Natural killer cell (primary cell): ENCODE measurements at regions not wholly inside any gene's neighbourhood (a gene's known extent, or its start where the extent isn't known, plus 50 kb on each side); places are given as distances from the start of the nearest gene placed in this dataset.
"Not testable (repeated sequence)": the region's sequence is repeated elsewhere in the genome, so short reads cannot be mapped to it uniquely, and the experiment has no call there.

Source experiments
- ATAC-seq, 3 donors: fragments of 150-1000 bp in 2 of 3; fragments of 200-7000 bp in 1 of 3; cut with Tn5 transposase; 1 replicate in 1 of 3; 2 replicates in 2 of 3; pipeline ENCODE4 v1.10.0; 2021; ENCODE audit warnings: mild to moderate bottlenecking in 2 of 3, moderate library complexity in 2 of 3
- DNase-seq, 2 donors: peaks; one replicate each; pipeline versions ENCODE4 v3.0.0 to v3.0.0-alpha.2; 2013 to 2021; ENCODE audit warnings: mixed read lengths in 1 of 2
- H3K27ac ChIP-seq: one replicate; pipeline ENCODE4 v1.5.1; 2013; ENCODE audit warnings: mild to moderate bottlenecking, low read length
- H3K27me3 ChIP-seq: one replicate; pipeline ENCODE4 v1.6.1; 2013; ENCODE audit warnings: low read length; ENCODE audit not compliant: control insufficient read depth, insufficient read depth
- H3K36me3 ChIP-seq: one replicate; pipeline ENCODE4 v1.6.1; 2013; ENCODE audit warnings: low read length; ENCODE audit not compliant: control insufficient read depth, insufficient read depth
- H3K4me1 ChIP-seq: one replicate; pipeline ENCODE4 v1.6.1; 2013; ENCODE audit warnings: low read length; ENCODE audit not compliant: control insufficient read depth, insufficient read depth
- H3K4me3 ChIP-seq: one replicate; pipeline ENCODE4 v1.5.1; 2013; ENCODE audit warnings: low read length
- H3K9me3 ChIP-seq: one replicate; pipeline ENCODE4 v1.6.1; 2013; ENCODE audit warnings: low read length; ENCODE audit not compliant: control insufficient read depth, insufficient read depth
- H3K27ac Mint-ChIP-seq, 2 donors: one replicate each; pipeline ENCODE4 v1.8.0; 2022; ENCODE audit warnings: mild to moderate bottlenecking in 2 of 2, mixed read lengths in 2 of 2, moderate library complexity in 1 of 2
- H3K27me3 Mint-ChIP-seq, 2 donors: one replicate each; pipeline ENCODE4 v1.8.0; 2022; ENCODE audit warnings: low read depth in 2 of 2, mixed read lengths in 2 of 2
- H3K36me3 Mint-ChIP-seq: one replicate; pipeline ENCODE4 v1.8.0; 2022; ENCODE audit warnings: mixed read lengths
- H3K4me1 Mint-ChIP-seq, 2 donors: one replicate each; pipeline ENCODE4 v1.8.0; 2022; ENCODE audit warnings: mixed read lengths in 2 of 2
- H3K4me3 Mint-ChIP-seq: one replicate; pipeline ENCODE4 v1.8.0; 2022; ENCODE audit warnings: mild to moderate bottlenecking, moderate library complexity, mixed read lengths
- H3K9me3 Mint-ChIP-seq, 2 donors: one replicate each; pipeline ENCODE4 v1.8.0; 2022; ENCODE audit warnings: mixed read lengths in 2 of 2
- WGBS: methylation state at CpG from one replicate; pipeline ENCODE4 v1.1.7; 2013; ENCODE audit warnings: missing lambda C conversion rate; ENCODE audit not compliant: insufficient coverage; 5-methylcytosine and 5-hydroxymethylcytosine counted together
- intact Hi-C: fragments of 100-400 bp; cut with micrococcal nuclease; formaldehyde crosslinking; loops from one replicate; pipeline ENCODE4 v1.14.2; 2022

DNA sequence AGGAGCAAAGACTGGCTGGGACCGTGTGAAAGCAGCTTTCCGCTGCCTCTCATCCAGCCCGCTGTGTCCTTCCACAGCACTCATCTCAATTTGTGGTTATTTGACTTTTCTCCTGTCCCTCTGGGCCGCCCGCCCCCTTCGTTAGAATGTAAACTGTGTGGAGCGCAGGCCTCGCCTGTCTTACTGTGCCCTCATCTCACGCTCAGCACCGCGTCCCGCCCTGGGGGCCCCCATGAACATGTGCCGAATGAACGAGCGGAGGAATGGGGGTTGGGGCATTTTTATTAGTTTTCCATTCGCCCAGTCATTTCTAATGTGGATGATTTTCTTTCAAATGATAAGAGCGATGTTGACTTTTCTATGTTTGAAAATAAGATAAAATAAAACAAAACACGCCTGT, 159.1 kb upstream of the ZNF469 start:
- peaks cover 4 to 19% of the 10 kb centered on the region in 2 donors for H3K27me3 Mint-ChIP-seq
- H3K27ac ChIP-seq, H3K36me3 Mint-ChIP-seq, H3K4me3 ChIP-seq, H3K9me3 ChIP-seq, H3K27me3 ChIP-seq, H3K9me3 Mint-ChIP-seq, ATAC-seq, H3K4me1 Mint-ChIP-seq, H3K27ac Mint-ChIP-seq, H3K36me3 ChIP-seq, DNase-seq, H3K4me3 Mint-ChIP-seq, H3K4me1 ChIP-seq, intact Hi-C loops: not testable (repeated sequence)
- 95% methylated on average over 18 of the region's 18 CpGs for WGBS

DNA sequence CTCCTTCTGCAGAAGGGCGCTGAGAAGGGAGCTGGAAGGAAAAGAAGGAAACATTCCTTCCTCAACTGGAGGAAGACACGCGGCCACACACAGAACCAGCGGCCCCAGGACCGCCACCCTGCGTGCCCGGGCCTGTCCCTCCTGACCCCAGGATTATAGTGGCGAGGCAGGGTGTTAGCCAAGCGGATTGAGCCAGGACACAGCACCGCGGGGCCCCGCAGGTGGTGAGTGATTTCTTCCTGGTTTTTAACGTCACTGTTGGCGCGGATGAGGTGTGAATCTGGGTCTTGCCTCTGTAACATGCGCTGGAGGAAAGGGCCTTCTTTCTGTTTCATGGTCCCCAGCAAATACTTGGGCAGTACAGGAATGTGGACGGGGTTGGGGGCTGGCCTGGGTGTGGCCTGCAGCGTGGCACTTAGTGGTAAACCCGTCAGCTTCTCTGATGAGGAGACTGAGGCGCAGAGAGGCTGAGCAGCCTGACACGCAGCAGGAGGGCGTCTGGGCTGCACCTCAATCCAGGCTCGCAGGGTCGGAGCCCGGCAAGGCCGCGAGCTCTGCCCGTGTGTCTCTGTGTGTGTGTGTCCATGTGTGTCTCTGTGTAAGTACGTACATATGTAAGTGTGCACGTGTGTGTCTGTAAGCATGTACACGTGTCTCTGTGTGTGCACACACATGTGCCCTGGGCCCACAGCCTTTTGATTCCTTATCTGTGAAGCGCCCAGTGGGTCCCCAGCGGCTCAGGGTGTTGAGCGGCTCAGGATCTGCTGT, 158.4 kb upstream of the ZNF469 start:
- H3K36me3 Mint-ChIP-seq, ATAC-seq, H3K27ac Mint-ChIP-seq, H3K4me3 Mint-ChIP-seq, H3K9me3 ChIP-seq, H3K9me3 Mint-ChIP-seq, H3K4me1 Mint-ChIP-seq, H3K27me3 ChIP-seq, H3K36me3 ChIP-seq, H3K4me1 ChIP-seq, DNase-seq, intact Hi-C loops, H3K27ac ChIP-seq, H3K4me3 ChIP-seq: not testable (repeated sequence)
- WGBS = 89% methylated on average over 31 of the region's 34 CpGs
- peaks cover 4 to 19% of the 10 kb centered on the region in 2 donors for H3K27me3 Mint-ChIP-seq

DNA sequence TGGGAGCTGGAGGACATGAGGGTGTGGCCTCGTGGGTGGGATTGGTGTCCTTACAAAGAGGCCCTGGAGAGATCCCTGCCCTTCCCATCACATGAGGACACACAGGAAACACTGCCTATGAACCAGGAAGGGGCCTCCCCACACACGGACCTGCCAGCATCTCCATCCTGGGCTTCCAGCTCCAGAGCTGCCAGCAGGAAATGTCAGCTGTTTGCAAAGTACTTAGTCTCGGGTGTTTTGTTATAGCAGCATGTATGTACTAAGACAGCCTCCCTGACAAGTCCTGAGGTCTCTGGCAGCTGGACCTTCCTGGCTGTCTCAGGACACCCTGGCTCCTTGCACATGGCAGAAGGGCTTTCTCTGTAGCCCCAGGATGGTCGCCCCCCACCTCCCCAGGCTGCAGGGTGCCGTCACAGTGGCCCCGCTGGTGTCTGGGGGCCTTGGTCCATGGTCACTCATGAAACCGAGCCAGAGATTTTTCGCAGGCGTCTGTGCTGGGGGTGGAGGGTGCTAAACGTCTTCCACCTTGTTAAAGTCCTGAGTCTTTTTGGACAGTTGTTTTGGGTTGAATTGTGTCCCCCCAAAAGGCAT, 157.0 kb upstream of the ZNF469 start:
- H3K4me1 ChIP-seq, H3K9me3 Mint-ChIP-seq, H3K27ac ChIP-seq, H3K36me3 ChIP-seq, H3K4me3 ChIP-seq, H3K4me1 Mint-ChIP-seq, H3K36me3 Mint-ChIP-seq, H3K4me3 Mint-ChIP-seq, H3K27ac Mint-ChIP-seq, H3K9me3 ChIP-seq, intact Hi-C loops, H3K27me3 ChIP-seq, ATAC-seq, DNase-seq: not testable (repeated sequence)
- peaks cover 4 to 10% of the 10 kb centered on the region in 2 donors for H3K27me3 Mint-ChIP-seq
- 88% methylated on average over 9 of the region's 10 CpGs for WGBS

DNA sequence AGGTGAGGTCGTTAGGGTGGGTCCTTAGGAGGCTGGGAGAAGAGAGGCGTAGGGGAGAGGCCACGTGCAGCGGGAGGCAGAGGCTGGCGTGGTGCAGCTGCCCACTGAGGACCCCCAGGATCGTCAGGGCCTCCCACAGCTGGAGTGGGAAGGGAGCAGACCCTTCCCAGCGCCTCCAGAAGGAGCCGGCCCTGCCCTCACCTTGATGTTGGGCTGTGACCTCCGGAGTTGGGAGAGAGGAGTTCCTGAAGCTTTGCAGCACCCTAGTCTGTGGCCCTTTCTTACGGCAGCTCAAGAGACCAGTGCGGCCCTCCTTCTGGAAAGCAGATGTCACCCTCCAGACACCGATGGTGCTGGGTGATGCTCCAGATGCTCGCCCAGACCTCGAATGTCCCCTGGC, 156.5 kb upstream of the ZNF469 start:
- 88% methylated on average over 13 of the region's 14 CpGs for WGBS
- DNase-seq, H3K4me3 ChIP-seq, ATAC-seq, H3K27ac ChIP-seq, H3K36me3 Mint-ChIP-seq, H3K27me3 ChIP-seq, H3K4me3 Mint-ChIP-seq, H3K9me3 ChIP-seq, H3K27me3 Mint-ChIP-seq, H3K4me1 ChIP-seq, H3K36me3 ChIP-seq, H3K4me1 Mint-ChIP-seq, H3K9me3 Mint-ChIP-seq, intact Hi-C loops, H3K27ac Mint-ChIP-seq: not testable (repeated sequence)

DNA sequence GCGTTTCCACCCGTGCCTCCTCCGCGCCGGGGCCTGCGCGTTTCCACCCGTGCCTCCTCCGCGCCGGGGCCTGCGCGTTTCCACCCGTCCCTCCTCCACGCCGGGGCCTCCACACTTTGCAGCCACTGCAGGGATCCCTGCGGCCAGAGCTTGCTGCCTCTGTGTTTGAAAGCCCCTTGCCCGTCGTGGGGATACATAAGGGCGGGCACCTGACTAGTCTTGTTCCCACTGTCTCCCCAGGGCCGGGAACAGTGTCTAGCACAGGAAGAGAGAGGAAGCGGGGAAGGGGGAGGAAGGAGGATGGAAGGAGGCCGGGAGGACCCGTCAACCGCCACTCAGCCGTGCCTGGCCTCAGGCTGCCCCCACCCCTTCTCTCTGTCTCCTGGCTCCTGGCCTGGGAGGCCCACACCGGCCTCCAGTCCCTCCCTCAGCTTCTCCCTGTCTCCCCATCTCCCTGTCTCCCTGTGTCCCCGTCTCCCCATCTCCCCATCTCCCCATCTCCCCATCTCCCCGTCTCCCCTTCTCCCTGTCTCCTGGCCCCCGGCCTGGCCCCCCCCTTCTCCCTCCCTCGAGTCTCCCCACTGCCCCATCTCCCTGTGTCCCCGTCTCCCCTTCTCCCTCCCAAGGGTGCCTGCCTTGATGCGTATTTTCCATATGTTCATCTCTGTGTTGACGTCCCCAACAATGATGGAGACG, 155.6 kb upstream of the ZNF469 start:
- H3K4me3 Mint-ChIP-seq, intact Hi-C loops, H3K27me3 ChIP-seq, H3K36me3 ChIP-seq, H3K9me3 ChIP-seq, H3K4me1 ChIP-seq, H3K27ac ChIP-seq, DNase-seq, H3K4me1 Mint-ChIP-seq, ATAC-seq, H3K4me3 ChIP-seq, H3K36me3 Mint-ChIP-seq, H3K27ac Mint-ChIP-seq, H3K27me3 Mint-ChIP-seq, H3K9me3 Mint-ChIP-seq: not testable (repeated sequence)
- WGBS = 82% methylated on average over 20 of the region's 35 CpGs

DNA sequence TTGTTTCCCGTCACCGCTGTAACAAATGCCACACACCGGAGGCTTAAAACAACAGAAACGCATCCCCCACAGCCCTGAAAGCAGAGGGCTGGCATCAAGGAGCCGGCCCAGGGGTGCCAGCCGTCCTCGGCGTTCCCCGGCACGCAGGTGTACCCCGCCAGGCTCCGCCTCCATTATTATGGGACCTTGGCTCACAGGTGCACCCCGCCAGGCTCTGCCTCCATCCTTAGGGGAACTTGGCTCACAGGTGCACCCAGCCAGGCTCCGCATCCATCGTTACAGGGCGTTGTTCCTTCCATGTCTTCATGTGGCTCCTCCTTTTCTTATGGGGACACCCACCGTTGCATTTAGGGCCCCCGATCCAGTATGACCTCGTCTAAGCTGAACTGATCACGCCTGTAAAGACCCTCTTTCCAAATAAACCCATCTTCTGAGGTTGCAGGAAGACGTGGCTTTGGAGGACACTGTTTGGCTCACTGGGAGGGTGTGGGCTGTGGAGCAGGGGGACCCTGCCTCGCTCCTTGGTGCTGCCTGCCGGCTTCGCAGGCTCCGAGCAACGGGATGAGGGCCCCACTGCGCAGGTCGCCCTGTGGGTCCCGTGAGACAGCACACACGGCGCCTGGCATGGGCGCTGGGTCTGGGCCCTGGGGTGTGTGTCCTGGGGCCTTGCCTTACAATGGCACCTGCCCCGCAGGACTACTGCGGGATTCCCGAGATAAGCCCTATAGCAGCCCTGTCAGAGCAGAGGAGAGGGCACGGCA, 154.9 kb upstream of the ZNF469 start:
- H3K27ac Mint-ChIP-seq, H3K4me3 Mint-ChIP-seq, H3K36me3 ChIP-seq, intact Hi-C loops, H3K36me3 Mint-ChIP-seq, H3K27me3 ChIP-seq, H3K27me3 Mint-ChIP-seq, H3K4me3 ChIP-seq, H3K4me1 Mint-ChIP-seq, H3K9me3 ChIP-seq, H3K4me1 ChIP-seq, H3K27ac ChIP-seq, DNase-seq, ATAC-seq, H3K9me3 Mint-ChIP-seq: not testable (repeated sequence)
- WGBS = 90% methylated on average over 33 of the region's 36 CpGs

DNA sequence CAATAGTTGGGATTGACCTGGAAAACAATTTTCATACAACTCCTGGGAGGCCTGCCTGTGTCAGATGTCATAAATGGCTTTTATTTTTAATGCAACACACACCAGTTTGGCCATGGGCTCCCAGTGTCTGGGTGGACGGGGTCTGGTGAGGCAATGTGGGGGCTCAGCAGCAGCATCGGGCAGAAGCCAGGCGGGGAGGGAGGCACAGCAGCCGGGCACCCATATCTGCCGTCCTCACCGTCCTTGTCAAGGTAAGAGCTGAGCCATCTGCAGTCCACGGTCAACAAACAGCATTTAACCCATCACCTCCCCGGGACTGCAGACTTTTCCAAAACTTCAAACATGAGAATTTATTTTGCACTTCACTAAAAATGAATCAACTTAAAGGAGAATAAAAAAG, 154.0 kb upstream of the ZNF469 start:
- not testable (repeated sequence) for H3K27me3 Mint-ChIP-seq

More for the DNA sequence above, 154.0 kb upstream of the ZNF469 start:
- WGBS = 93% methylated on average over 3 of the region's 8 CpGs
- H3K27me3 ChIP-seq, H3K27ac Mint-ChIP-seq, DNase-seq, ATAC-seq, H3K4me3 ChIP-seq, H3K4me3 Mint-ChIP-seq, H3K9me3 ChIP-seq, H3K4me1 ChIP-seq, H3K9me3 Mint-ChIP-seq, H3K36me3 ChIP-seq, H3K27ac ChIP-seq, H3K4me1 Mint-ChIP-seq, H3K36me3 Mint-ChIP-seq, intact Hi-C loops: not testable (repeated sequence)
